GM12878 (cell line): ENCODE measurements at regions not wholly inside any gene's neighbourhood (a gene's known extent, or its start where the extent isn't known, plus 50 kb on each side); places are given as distances from the start of the nearest gene placed in this dataset.

Experiments
- ATF2 ChIP-seq: IDR thresholded peaks from 2 replicates; pipeline ENCODE4 v1.6.1; 2012; ENCODE audit warnings: low read length, inconsistent platforms
- BACH1 ChIP-seq: fragments of 450-650 bp; IDR thresholded peaks from 2 replicates; pipeline ENCODE4 v1.6.1; 2017; ENCODE audit warnings: mild to moderate bottlenecking, borderline replicate concordance
- IKZF1 ChIP-seq: fragments of 450-650 bp; conservative IDR thresholded peaks from 2 replicates; pipeline ENCODE4 v1.6.1; 2017; ENCODE audit warnings: antibody characterized with exemption, mild to moderate bottlenecking
- IKZF2 ChIP-seq, 2 experiments: fragments of 450-650 bp; IDR thresholded peaks; 2 replicates each; pipeline ENCODE4 v1.6.1; 2017; ENCODE audit warnings: mild to moderate bottlenecking in 2 of 2, moderate library complexity in 2 of 2
- KAT2A ChIP-seq: conservative IDR thresholded peaks from 2 replicates; pipeline ENCODE4 v1.6.1; 2011; ENCODE audit warnings: low read depth, low read length; ENCODE audit not compliant: control insufficient read depth
- MXI1 ChIP-seq: fragments of 150-350 bp; IDR thresholded peaks from 2 replicates; pipeline ENCODE4 v1.6.1; 2011; ENCODE audit warnings: low read depth, mild to moderate bottlenecking, inconsistent platforms, low read length, improper control_type of control experiment
- NBN ChIP-seq: fragments of 450-650 bp; IDR thresholded peaks from 2 replicates; pipeline ENCODE4 v1.6.1; 2016
- POU2F2 ChIP-seq: IDR thresholded peaks from 3 replicates; pipeline ENCODE4 v1.6.1; 2011; ENCODE audit warnings: low read depth, mild to moderate bottlenecking, low read length, borderline replicate concordance
- SIN3A ChIP-seq: IDR thresholded peaks from 2 replicates; pipeline ENCODE4 v1.6.1; 2012; ENCODE audit warnings: low read depth, low read length, improper control_type of control experiment
- SREBF1 ChIP-seq: IDR thresholded peaks from 2 replicates; pipeline ENCODE4 v1.6.1; 2012; ENCODE audit warnings: mild to moderate bottlenecking, low read length
- SUPT20H ChIP-seq: IDR thresholded peaks from 2 replicates; pipeline ENCODE4 v1.6.1; 2011; ENCODE audit warnings: low read depth, mild to moderate bottlenecking, low read length, moderate library complexity, borderline replicate concordance; ENCODE audit not compliant: control insufficient read depth
- TCF7 ChIP-seq: IDR thresholded peaks from 2 replicates; pipeline ENCODE4 v1.6.1; 2014; ENCODE audit warnings: antibody characterized with exemption, borderline replicate concordance
- TF ChIP-seq, protein P1 (sequence below): fragments of 450-650 bp; IDR thresholded peaks from 2 replicates; pipeline ENCODE4 v1.6.1; 2017; ENCODE audit warnings: low read depth, mild to moderate bottlenecking, moderate library complexity
- TF ChIP-seq, protein P2 (sequence below): fragments of 450-650 bp; IDR thresholded peaks from 2 replicates; pipeline ENCODE4 v1.6.1; 2017; ENCODE audit warnings: mild to moderate bottlenecking, low read depth, inconsistent platforms; ENCODE audit not compliant: poor library complexity, severe bottlenecking

GRCh38 chr2:62415019-62415431, 91.0 kb downstream of the TMEM17 start (continued):
- TF ChIP-seq SUPT20H (no peak), IKZF2 (IDR thresholded peaks at IDR 0.05) (peak; percentile 82 to 83; a peak in 3 of 4 replicates), MXI1 (peak; percentile 65; the same call in 1 of the 2 replicates), POU2F2 (peak; percentile 79; the same call in 1 of the 3 replicates), SIN3A (no peak), TCF7 (no peak), ATF2 (peak; percentile 49; the same call in 1 of the 2 replicates), IKZF1 (peak; percentile 75), KAT2A (no peak), BACH1 (peak; percentile 89; the same call in 1 of the 2 replicates), SREBF1 (no peak), NBN (no peak; the same call in 1 of the 2 replicates)
- TF ChIP-seq, protein P1, sequence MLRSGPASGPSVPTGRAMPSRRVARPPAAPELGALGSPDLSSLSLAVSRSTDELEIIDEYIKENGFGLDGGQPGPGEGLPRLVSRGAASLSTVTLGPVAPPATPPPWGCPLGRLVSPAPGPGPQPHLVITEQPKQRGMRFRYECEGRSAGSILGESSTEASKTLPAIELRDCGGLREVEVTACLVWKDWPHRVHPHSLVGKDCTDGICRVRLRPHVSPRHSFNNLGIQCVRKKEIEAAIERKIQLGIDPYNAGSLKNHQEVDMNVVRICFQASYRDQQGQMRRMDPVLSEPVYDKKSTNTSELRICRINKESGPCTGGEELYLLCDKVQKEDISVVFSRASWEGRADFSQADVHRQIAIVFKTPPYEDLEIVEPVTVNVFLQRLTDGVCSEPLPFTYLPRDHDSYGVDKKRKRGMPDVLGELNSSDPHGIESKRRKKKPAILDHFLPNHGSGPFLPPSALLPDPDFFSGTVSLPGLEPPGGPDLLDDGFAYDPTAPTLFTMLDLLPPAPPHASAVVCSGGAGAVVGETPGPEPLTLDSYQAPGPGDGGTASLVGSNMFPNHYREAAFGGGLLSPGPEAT, result peak; percentile 57; the same call in 1 of the 2 replicates
- TF ChIP-seq, protein P2, sequence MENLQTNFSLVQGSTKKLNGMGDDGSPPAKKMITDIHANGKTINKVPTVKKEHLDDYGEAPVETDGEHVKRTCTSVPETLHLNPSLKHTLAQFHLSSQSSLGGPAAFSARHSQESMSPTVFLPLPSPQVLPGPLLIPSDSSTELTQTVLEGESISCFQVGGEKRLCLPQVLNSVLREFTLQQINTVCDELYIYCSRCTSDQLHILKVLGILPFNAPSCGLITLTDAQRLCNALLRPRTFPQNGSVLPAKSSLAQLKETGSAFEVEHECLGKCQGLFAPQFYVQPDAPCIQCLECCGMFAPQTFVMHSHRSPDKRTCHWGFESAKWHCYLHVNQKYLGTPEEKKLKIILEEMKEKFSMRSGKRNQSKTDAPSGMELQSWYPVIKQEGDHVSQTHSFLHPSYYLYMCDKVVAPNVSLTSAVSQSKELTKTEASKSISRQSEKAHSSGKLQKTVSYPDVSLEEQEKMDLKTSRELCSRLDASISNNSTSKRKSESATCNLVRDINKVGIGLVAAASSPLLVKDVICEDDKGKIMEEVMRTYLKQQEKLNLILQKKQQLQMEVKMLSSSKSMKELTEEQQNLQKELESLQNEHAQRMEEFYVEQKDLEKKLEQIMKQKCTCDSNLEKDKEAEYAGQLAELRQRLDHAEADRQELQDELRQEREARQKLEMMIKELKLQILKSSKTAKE, result peak; percentile 82
